ENCODE measurements at regions not wholly inside any gene's neighbourhood (a gene's known extent, or its start where the extent isn't known, plus 50 kb on each side); places are given as distances from the start of the nearest gene placed in this dataset.
A peak's percentile ranks its signal among the peaks of the same experiment; 100 is the strongest.

DNA sequence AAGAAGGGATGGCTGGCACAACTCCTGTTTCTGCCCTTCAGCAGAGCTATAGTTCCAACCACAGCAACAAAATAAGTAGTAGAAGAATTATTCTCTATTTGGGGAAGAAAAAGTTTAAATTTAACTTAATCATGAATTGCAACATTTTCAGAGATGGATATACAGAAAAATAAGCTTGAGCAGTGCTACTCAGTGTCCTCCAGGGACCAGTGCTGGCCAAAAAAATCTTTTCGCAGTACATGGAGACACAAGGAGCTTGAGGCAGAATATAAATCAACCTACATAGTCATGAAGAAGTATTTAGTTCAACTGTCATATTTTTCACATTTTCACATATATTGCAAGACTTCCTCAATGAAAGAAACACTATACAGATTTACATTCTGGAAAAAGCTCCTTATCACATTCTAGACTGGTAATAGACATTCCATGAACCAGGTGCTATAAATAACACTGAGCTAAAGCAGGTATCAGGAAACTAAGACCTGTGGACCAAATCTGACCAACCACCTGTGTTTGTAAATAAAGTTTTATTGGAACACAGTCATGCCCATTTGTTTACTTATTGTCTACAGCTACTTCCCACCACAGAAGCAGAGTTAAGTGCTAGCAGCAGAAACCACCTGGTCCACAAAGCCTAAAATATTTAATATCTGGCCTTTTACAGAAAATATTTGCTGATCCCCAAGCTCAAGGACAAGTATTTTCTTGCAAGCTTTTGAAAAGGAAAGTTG, 101.9 kb downstream of the RGS21 start:
- H3K4me2 ChIP-seq (ENCODE audit: low read length) = no peak overlapping the region
- H2BK120ac ChIP-seq (ENCODE audit: low read depth, low read length) = no peak overlapping the region
- H3K4ac ChIP-seq (ENCODE audit: low read depth, low read length) = no peak overlapping the region
- no peaks in the 10 kb centered on the region for H3K79me2 ChIP-seq (ENCODE audit: control insufficient read depth, insufficient read depth, low read length)
- DNase-seq = no peak
- no peak overlapping the region for H2AK5ac ChIP-seq (ENCODE audit: low read length)
- H2BK15ac ChIP-seq (replicated peaks; ENCODE audit: low read depth) = no peak overlapping the region
- no peak overlapping the region for H3K56ac ChIP-seq (ENCODE audit: low read length)
- no peak overlapping the region for H2BK5ac ChIP-seq (ENCODE audit: low read length)
- H3K18ac ChIP-seq (ENCODE audit: low read length) = no peak overlapping the region
- WGBS (ENCODE audit: extremely low coverage, insufficient coverage, low lambda C conversion rate) = no CpG with 5 or more reads among the region's 1 CpG
- H3K9ac ChIP-seq (ENCODE audit: low read length) = no peak overlapping the region
- no peaks in the 10 kb centered on the region for H3K79me1 ChIP-seq (ENCODE audit: low read length)
- H4K8ac ChIP-seq (ENCODE audit: low read depth, low read length) = no peak overlapping the region
- H3K4me1 ChIP-seq (ENCODE audit: control insufficient read depth, low read depth, low read length) = no peaks in the 10 kb centered on the region
- no peaks in the 10 kb centered on the region for H3K27me3 ChIP-seq (ENCODE audit: insufficient read depth, low read length, poor library complexity)
- no peak overlapping the region for H3K4me3 ChIP-seq (ENCODE audit: low read length)
- H3K27ac ChIP-seq (ENCODE audit: low read depth, low read length) = no peak overlapping the region
- H3K23ac ChIP-seq (ENCODE audit: low read length) = no peak overlapping the region
- H3K36me3 ChIP-seq (ENCODE audit: control insufficient read depth, insufficient read depth, low read length) = no peaks in the 10 kb centered on the region
- H4K5ac ChIP-seq (ENCODE audit: low read length) = no peak overlapping the region

- no peak for DNase-seq
- Histone ChIP-seq H2AK5ac (ENCODE audit: low read length) (no peak overlapping the region), H3K56ac (ENCODE audit: low read length) (no peak overlapping the region), H3K79me1 (ENCODE audit: low read length) (no peaks in the 10 kb centered on the region), H2BK15ac (replicated peaks; ENCODE audit: low read depth) (no peak overlapping the region), H3K4ac (ENCODE audit: low read depth, low read length) (no peak overlapping the region), H3K23ac (ENCODE audit: low read length) (no peak overlapping the region), H3K36me3 (ENCODE audit: control insufficient read depth, insufficient read depth, low read length) (no peaks in the 10 kb centered on the region), H3K18ac (ENCODE audit: low read length) (no peak overlapping the region), H3K79me2 (ENCODE audit: control insufficient read depth, insufficient read depth, low read length) (no peaks in the 10 kb centered on the region), H2BK120ac (ENCODE audit: low read depth, low read length) (no peak overlapping the region), H4K5ac (ENCODE audit: low read length) (no peak overlapping the region), H3K4me1 (ENCODE audit: control insufficient read depth, low read depth, low read length) (no peaks in the 10 kb centered on the region), H3K27me3 (ENCODE audit: insufficient read depth, low read length, poor library complexity) (no peaks in the 10 kb centered on the region), H3K4me2 (ENCODE audit: low read length) (no peak overlapping the region), H3K27ac (ENCODE audit: low read depth, low read length) (no peak overlapping the region), H4K8ac (ENCODE audit: low read depth, low read length) (no peak overlapping the region), H3K4me3 (ENCODE audit: low read length) (no peak overlapping the region), H2BK5ac (ENCODE audit: low read length) (no peak overlapping the region), H3K9ac (ENCODE audit: low read length) (no peak overlapping the region)
- WGBS (ENCODE audit: extremely low coverage, insufficient coverage, low lambda C conversion rate) = no CpG with 5 or more reads among the region's 3 CpGs
Observed at GRCh38 chr1:192430644-192431043, 113.9 kb downstream of the RGS21 start.

GRCh38 chr1:192435704-192436103, 118.9 kb downstream of the RGS21 start:
- Histone ChIP-seq H4K8ac (ENCODE audit: low read depth, low read length) (no peak overlapping the region), H3K27me3 (ENCODE audit: insufficient read depth, low read length, poor library complexity) (no peaks in the 10 kb centered on the region), H2BK5ac (ENCODE audit: low read length) (no peak overlapping the region), H3K27ac (ENCODE audit: low read depth, low read length) (peak overlapping the region; percentile 60), H3K36me3 (ENCODE audit: control insufficient read depth, insufficient read depth, low read length) (no peaks in the 10 kb centered on the region), H2BK15ac (replicated peaks; ENCODE audit: low read depth) (no peak overlapping the region), H3K4me1 (ENCODE audit: control insufficient read depth, low read depth, low read length) (no peaks in the 10 kb centered on the region), H3K4me2 (ENCODE audit: low read length) (no peak overlapping the region), H3K4me3 (ENCODE audit: low read length) (no peak overlapping the region), H3K23ac (ENCODE audit: low read length) (no peak overlapping the region), H2AK5ac (ENCODE audit: low read length) (no peak overlapping the region), H4K5ac (ENCODE audit: low read length) (no peak overlapping the region), H3K4ac (ENCODE audit: low read depth, low read length) (no peak overlapping the region), H2BK120ac (ENCODE audit: low read depth, low read length) (no peak overlapping the region), H3K9ac (ENCODE audit: low read length) (no peak overlapping the region), H3K18ac (ENCODE audit: low read length) (no peak overlapping the region), H3K56ac (ENCODE audit: low read length) (no peak overlapping the region), H3K79me1 (ENCODE audit: low read length) (no peaks in the 10 kb centered on the region), H3K79me2 (ENCODE audit: control insufficient read depth, insufficient read depth, low read length) (no peaks in the 10 kb centered on the region)
- DNase-seq = peak; percentile 96
- no CpG with 5 or more reads among the region's 4 CpGs for WGBS (ENCODE audit: extremely low coverage, insufficient coverage, low lambda C conversion rate)

GRCh38 chr1:192436441-192437078, 119.8 kb downstream of the RGS21 start:
- Histone ChIP-seq H3K79me1 (ENCODE audit: low read length) (no peaks in the 10 kb centered on the region), H2BK5ac (ENCODE audit: low read length) (no peak overlapping the region), H2AK5ac (ENCODE audit: low read length) (no peak overlapping the region), H3K79me2 (ENCODE audit: control insufficient read depth, insufficient read depth, low read length) (no peaks in the 10 kb centered on the region), H3K36me3 (ENCODE audit: control insufficient read depth, insufficient read depth, low read length) (no peaks in the 10 kb centered on the region), H3K4ac (ENCODE audit: low read depth, low read length) (no peak overlapping the region), H4K8ac (ENCODE audit: low read depth, low read length) (no peak overlapping the region), H3K56ac (ENCODE audit: low read length) (no peak overlapping the region), H3K23ac (ENCODE audit: low read length) (no peak overlapping the region), H3K4me1 (ENCODE audit: control insufficient read depth, low read depth, low read length) (no peaks in the 10 kb centered on the region), H3K4me3 (ENCODE audit: low read length) (no peak overlapping the region), H2BK120ac (ENCODE audit: low read depth, low read length) (no peak overlapping the region), H4K5ac (ENCODE audit: low read length) (no peak overlapping the region), H3K18ac (ENCODE audit: low read length) (no peak overlapping the region), H3K9ac (ENCODE audit: low read length) (no peak overlapping the region), H2BK15ac (replicated peaks; ENCODE audit: low read depth) (no peak overlapping the region), H3K27ac (ENCODE audit: low read depth, low read length) (peak overlapping the region; percentile 22), H3K4me2 (ENCODE audit: low read length) (no peak overlapping the region), H3K27me3 (ENCODE audit: insufficient read depth, low read length, poor library complexity) (no peaks in the 10 kb centered on the region)
- no CpG with 5 or more reads among the region's 8 CpGs for WGBS (ENCODE audit: extremely low coverage, insufficient coverage, low lambda C conversion rate)
- DNase-seq = peak; percentile 47

- Histone ChIP-seq H3K9ac (ENCODE audit: low read length) (no peak overlapping the region), H3K27me3 (ENCODE audit: insufficient read depth, low read length, poor library complexity) (no peaks in the 10 kb centered on the region), H4K8ac (ENCODE audit: low read depth, low read length) (no peak overlapping the region), H2BK120ac (ENCODE audit: low read depth, low read length) (no peak overlapping the region), H3K36me3 (ENCODE audit: control insufficient read depth, insufficient read depth, low read length) (no peaks in the 10 kb centered on the region), H4K5ac (ENCODE audit: low read length) (no peak overlapping the region), H3K27ac (ENCODE audit: low read depth, low read length) (no peak overlapping the region), H3K4me2 (ENCODE audit: low read length) (no peak overlapping the region), H3K79me1 (ENCODE audit: low read length) (no peaks in the 10 kb centered on the region), H3K79me2 (ENCODE audit: control insufficient read depth, insufficient read depth, low read length) (no peaks in the 10 kb centered on the region), H3K18ac (ENCODE audit: low read length) (no peak overlapping the region), H3K4me3 (ENCODE audit: low read length) (no peak overlapping the region), H2BK5ac (ENCODE audit: low read length) (no peak overlapping the region), H3K23ac (ENCODE audit: low read length) (no peak overlapping the region), H2BK15ac (replicated peaks; ENCODE audit: low read depth) (peak overlapping the region; percentile 13), H3K4ac (ENCODE audit: low read depth, low read length) (no peak overlapping the region), H3K56ac (ENCODE audit: low read length) (no peak overlapping the region), H2AK5ac (ENCODE audit: low read length) (no peak overlapping the region), H3K4me1 (ENCODE audit: control insufficient read depth, low read depth, low read length) (no peaks in the 10 kb centered on the region)
- WGBS (ENCODE audit: extremely low coverage, insufficient coverage, low lambda C conversion rate) = no CpG with 5 or more reads among the region's 3 CpGs
- no peak for DNase-seq
Observed at GRCh38 chr1:192438737-192439136, 121.9 kb downstream of the RGS21 start.
